Stimulated activated CD8-positive, alpha-beta memory T cell treated with anti-CD3 and anti-CD28 coated beads, Interleukin-15, amount 100 ng/mL, for 1 hour (primary cell): ENCODE measurements at regions not wholly inside any gene's neighbourhood (a gene's known extent, or its start where the extent isn't known, plus 50 kb on each side); places are given as distances from the start of the nearest gene placed in this dataset.
"Not testable (repeated sequence)": the region's sequence is repeated elsewhere in the genome, so short reads cannot be mapped to it uniquely, and the experiment has no call there.

Source experiments
- DNase-seq: peaks from one replicate; pipeline ENCODE4 v3.0.0-alpha.2; 2020; ENCODE audit warnings: low read depth

DNA sequence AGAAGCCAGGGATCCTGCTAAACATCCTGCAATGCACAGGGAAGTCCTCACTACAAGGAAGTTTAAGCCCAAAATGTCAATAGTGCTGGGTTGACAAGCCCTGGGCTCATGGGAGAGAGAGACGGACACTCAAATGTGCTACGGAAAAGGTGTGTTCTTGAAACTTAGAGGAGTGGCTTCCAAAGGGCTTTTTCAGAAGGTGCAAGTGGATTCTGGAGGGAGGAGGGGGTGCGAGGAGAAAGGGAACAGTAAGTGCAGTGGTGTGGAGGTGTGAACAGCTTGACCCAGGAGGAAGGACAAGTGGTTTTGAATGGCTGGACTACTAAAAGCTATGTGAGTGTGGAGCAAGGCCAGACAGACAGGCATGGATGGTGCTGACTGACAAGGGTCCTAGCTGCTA, 50.4 kb upstream of the CECR2 start:
- no peak for DNase-seq

DNA sequence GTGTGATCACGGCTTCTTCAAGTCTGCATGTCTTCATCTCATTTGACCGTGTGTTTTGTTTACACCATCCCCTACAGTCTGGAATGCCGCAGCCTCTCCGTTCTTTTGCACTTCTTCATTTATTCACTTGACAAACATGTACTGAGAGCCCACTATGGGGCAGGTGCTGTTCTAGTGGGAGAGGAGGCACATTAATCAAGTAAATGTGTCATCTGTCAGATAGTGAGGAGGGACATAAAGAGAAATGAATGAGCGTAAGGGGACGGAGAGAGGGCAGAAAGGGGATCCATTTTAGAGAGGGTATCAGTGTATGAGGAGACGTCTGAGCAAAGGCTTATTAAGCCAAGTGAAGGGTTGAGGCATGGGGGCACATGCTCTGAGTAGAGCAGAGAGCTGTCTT, 54.0 kb upstream of the CECR2 start:
- no peak for DNase-seq

DNA sequence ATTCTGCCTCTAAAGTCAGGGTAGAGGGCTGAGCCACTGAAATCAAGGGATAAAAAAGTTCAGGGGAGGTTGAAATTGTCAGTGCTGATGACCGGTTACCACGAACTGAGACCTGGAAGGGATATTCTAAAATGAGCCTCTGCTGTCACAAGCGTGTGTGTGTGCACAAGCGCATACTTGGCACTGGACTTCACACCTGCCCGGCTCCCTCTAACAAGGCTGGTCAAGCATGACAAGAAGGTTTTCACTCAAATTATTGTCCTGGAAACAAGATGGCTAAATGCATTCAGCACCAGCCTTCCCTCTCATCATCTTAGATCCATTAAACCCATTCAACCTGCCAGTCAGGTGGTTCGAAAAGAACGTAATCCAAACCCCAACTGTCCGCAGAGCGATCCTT, 54.8 kb upstream of the CECR2 start:
- DNase-seq: no peak

DNA sequence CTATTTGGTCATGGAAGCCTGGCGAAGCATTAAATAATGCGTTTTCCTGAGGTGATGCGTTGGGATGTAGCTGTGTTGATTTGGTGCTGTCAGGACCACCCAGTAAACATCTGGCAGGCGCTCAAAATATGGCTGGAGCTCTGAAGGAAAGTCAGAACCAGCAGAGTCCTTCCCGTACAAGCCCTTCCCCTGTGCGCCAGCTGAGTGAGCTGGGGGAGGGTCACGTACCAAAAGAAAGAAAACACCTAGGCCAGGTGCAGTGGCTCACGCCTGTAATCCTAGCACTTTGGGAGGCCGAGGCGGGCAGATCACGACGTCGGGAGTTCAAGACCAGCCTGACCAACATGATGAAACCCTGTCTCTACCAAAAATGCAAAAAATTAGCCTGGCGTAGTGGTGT, 55.6 kb upstream of the CECR2 start:
- no peak for DNase-seq

DNA sequence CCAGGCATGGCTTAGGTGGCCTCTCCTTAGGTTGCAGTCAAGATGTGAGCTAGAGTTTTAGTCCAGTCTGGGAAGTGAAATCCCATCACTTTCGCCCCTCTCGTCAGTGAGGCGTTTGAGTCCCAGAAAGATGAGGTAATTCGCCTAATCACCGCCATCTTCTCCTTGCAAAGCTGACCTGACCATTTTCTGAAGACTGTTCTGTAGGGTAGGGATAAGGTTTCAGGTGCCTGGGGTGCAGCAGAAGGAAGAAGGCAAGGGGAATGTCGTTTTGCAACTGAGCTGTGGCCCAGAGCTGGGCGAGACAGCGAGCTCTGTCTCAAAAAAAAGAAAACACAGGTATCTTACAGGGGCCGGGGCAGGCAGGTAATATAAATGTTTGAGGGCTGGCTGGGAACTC, 61.7 kb upstream of the CECR2 start:
- no peak for DNase-seq

DNA sequence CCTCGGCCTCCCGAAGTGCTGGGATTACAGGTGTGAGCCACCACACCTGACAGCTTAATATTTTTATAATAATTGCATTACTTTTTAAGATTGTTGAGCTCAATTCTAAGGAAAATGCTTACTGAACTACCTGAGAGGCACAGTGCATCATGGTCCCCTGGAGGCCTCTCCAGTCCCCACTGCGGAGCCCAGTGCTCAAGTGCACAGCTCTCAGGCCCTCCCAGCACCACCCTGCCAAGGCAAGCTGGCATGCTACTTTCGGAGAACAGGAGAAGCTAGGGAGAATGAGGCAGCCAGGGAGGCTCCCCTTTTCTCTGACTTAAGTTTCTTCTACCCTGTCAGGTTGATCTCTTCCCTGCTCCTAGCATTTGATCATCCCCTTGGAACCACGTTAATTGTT, 64.2 kb upstream of the CECR2 start:
- DNase-seq: no peak

DNA sequence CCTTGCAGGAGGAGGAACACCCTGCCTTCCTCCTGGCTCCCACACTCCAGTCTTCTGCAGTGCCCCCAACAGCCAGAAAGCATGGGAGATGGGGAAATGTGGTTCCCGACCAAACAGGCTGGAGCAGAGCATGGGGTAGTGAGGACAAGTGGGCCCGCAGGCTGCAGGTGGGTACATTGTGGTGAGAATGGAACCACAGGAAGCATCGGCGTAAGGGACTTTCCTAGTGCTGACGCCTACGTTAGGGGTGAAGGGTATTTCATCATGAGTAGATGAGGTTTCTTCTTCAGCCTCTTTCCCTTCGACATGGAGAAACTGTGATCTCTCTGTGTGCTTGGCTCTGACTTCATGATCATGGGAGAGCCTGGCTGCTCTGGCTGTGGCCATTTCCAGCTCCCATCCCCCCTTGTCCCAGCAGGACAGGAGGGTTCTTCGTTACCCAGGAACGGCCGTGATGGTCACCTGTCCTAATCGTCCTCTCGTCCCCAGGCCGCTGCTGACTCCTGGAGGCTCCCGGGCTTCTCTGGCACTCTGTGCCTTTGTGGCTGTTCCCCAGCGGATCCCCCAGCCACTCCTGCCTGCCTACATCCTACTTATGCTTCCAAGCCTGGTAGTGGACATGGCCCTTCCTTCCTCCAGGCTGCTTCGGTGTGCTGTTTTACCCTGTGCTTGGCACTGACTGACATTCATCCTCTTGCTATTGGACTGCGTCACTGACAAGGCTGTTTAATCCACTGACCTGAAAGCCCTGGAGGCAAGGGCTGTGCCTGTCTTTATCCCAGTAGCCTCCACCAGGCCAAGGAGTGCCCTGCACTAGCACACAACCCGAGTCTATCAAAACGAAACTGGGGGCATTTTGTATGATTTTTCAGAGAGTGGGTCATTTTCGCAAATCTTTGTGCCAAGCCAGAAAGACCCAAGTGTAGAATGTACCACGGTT, 65.2 kb upstream of the CECR2 start:
- DNase-seq: peak; percentile 20

DNA sequence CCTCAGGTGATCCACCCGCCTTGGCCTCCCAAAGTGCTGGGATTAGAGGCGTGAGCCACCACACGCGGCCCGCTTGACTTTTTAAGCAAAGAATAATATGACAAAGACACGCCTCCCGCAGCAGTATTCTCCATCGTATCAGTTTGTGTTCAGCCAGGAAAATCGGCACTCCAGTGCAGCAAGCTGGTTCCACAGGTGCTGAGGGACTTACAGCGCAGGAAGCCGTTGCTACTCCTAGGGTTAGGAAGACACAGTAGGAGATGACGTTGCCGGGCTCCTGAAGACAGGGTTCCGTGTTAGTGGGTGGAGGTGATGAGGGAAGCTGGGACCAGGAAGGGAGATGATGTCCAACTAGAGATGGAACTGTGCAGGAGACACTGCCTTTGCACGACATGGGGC, 65.8 kb upstream of the CECR2 start:
- no peak for DNase-seq

DNA sequence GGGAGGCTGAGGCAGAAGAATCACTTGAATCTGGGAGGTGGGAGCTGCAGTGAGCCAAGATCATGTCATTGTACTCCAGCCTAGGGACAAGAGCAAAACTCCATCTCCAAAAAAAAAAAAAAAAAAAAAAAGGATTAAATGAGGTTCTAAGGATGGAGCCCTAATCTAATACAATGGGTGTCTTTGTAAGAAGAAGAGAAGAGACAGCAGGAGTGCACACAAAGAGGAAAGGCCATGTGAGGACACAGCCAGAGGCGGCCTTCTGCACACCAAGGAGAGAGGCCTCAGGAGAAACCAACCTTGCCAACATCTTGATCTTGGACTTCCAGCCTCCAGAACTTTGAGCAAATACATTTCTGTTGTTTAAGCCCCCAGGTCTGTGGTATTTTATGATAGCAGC, 66.6 kb upstream of the CECR2 start:
- DNase-seq: no peak

DNA sequence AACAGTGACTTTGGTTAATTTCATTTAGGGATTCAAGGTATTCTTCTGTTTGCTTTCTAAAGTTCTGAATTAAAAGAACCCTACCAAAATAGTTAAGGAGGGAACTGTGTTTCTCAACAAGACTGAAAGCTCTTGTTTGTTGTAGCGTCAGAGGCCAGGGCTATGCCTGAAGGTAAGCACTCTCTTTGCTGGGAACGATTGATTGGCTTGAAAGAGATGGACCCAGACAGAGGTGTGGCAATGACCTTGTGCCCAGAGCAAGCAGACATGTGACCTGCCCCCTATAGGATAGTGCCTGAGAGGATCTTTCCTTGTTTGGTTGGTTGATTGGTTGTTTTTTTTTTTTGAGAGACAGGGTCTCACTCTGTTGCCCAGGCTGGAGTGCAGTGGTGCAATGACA, 68.3 kb upstream of the CECR2 start:
- DNase-seq: no peak

DNA sequence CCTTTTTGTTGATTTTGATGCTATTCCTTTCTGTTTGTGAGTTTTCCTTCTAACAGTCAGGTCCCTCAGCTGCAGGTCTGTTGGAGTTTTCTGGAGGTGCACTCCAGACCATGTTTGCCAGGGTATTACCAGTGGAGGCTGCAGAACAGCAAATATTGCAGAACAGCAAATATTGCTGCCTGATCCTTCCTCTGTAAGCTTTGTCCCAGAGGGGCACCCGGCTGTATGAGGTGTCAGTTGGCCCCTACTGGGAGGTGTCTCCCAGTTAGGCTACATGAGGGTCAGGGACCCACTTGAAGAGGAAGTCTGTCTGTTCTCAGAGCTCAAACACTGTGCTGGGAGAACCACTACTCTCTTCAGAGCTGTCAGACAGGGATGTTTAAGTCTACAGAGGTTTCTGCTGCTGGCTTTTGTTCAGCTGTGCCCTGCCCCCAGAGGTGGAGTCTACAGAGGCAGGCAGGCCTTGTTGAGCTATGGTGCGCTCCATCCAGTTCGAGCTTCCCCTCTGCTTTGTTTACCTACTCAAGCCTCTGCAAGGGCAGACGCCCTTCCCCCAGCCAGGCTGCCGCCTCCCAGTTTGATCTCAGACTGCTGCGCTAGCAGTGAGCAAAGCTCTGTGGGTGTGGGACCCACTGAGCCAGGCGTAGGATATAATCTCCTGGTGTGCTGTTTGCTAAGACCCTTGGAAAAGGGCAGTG, 70.3 kb upstream of the CECR2 start:
- not testable (repeated sequence) for DNase-seq

DNA sequence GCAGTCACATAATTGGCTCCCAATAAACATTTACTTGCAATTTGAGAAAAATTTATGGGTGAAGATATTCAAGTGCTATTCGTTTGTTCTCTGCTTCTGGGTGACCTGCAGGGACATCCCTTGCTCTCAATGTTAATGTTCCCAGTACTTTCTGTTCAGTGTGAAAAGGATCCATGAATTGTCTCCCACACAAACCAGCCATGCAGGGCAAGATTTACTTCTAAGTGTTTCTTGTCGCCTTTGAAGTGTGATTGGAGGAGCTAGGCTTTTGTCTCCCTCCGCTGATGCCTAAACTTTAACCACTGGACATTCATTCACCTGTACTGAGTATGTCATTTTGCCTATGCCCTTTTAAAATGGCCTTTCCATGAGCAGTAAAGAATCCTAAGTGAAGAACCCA, 66.4 kb upstream of the ADA2 start:
- DNase-seq: no peak

DNA sequence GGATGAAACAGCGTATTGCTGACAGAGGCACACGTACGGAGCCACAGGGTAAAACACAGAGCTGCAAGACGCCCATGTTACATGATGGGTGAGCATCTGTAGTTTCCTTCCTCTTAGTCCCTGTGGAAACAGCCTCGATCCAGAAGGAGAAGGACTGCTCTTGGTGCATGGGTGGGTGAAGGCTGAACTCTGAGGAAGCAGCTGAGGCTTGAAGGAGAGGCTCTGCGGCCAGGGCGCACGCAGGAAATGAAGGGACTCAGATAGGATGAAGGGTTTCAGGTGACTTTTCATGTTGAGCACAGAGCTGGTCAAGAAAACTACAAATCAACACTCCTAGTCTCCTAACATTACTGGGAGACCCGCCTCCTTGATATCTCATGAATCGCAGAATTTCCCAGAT, 65.7 kb upstream of the ADA2 start:
- DNase-seq: no peak

DNA sequence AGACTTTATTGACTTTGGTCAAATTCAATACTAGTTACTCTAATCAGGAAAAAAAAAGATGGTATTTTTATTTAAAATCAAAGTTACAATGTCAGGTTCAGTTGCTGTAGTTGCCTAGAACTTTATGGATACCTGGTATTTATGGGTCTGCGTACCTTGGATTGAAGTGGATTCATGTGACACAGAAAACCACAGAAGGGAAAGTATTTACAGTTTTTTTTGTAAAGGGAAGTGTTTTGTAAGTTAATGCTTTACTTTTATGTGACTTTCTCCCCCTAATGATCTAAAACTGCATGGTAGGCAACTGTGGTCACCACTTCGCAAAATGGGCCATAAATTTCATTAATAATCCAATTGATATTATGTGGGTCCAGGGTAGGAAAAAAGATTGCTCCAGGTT, 65.2 kb upstream of the ADA2 start:
- no peak for DNase-seq

DNA sequence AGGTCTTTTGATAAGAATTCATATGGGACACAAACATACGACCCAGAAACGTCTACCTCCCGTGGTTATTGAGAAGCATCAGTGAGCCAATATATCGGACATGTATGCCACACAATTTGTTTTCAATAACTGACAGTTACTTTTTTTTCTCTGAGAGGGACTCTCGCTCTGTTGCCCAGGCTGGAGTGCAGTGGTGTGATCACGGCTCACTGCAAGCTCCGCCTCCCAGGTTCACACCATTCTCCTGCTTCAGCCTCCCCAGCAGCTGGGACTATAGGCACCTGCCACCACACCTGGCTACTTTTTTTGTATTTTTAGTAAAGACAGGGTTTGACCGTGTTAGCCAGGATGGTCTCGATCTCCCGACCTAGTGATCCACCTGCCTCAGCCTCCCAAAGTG, 64.6 kb upstream of the ADA2 start:
- DNase-seq: not testable (repeated sequence)

DNA sequence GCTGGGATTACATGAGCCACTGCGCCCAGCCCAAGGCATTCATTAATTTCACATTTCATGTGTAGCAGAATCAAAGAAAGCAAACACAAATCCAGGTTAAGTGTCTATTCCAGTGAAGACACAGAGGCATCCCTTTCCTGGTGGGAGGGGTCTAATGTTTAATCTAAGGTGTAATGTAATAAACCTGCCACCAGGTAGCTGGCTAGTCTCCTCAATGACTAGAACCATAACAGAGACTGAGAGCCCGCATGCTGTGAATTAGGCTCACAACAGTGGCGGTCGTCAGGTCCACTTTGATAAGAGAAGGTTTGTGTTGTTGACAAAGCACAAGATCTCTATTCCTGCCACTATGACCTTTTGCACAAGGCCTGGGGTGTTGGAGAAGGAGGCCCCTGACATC, 64.2 kb upstream of the ADA2 start:
- no peak for DNase-seq

DNA sequence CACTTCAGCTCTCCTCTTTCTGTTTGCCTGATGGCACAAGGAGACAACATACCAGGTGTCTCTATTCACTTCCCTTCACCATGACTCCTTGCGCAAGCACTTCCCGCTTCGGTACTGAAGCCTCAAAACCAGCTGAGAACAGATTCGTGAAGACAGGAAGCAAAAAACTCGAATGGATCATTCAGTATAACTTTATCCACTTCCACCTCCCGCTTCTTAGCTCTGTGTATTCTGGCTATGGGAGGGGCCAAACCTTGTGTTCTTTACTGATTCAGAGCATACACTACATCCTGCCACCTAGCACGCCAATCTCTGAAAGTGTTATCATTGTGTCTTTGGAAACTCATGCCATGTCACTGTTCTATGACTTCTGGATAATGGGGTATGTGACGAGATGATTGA, 62.2 kb upstream of the ADA2 start:
- no peak for DNase-seq

DNA sequence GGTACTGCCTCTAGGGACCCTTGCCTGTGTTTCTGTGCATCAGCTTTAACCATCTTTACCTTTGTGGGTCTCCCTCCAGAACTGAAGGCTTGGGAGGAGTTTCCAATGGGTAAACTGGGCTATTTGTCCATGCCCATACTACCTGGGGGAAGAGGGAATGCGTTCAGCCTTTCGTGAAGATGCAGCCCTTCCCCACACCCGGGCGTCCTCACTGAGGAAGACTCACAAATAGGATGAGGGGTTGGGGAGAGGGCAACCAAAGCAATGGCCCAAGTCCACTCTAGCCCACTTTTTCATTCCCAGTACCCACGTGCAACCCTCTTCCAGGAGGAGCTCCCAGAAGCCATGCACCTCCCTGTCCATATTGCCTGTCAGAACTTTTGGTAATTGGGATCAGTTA, 61.8 kb upstream of the ADA2 start:
- DNase-seq: no peak

DNA sequence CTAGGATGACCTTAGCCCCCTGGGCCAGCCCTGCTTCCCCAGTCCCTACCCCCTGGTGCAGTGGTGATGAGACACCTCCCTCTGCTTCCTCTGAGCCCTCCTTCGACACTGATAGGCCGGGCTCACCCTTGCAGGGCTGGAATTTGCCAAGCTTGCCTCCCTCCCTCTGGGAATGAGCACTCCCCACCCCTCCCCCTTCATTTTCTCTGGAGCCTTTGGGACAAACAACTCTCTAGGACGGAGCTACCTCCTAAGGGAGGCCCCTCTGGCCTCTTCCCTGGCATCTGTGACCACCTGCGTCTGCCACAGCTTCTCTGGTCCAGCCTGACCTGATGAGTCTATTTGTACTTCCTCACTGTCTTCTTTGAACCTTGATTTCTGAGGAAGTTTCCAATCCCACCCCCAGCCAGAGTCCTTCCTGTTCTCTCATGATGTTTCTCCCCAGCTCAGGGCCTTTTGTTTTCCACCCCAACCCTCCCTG, 53.3 kb upstream of the ADA2 start:
- no peak for DNase-seq

DNA sequence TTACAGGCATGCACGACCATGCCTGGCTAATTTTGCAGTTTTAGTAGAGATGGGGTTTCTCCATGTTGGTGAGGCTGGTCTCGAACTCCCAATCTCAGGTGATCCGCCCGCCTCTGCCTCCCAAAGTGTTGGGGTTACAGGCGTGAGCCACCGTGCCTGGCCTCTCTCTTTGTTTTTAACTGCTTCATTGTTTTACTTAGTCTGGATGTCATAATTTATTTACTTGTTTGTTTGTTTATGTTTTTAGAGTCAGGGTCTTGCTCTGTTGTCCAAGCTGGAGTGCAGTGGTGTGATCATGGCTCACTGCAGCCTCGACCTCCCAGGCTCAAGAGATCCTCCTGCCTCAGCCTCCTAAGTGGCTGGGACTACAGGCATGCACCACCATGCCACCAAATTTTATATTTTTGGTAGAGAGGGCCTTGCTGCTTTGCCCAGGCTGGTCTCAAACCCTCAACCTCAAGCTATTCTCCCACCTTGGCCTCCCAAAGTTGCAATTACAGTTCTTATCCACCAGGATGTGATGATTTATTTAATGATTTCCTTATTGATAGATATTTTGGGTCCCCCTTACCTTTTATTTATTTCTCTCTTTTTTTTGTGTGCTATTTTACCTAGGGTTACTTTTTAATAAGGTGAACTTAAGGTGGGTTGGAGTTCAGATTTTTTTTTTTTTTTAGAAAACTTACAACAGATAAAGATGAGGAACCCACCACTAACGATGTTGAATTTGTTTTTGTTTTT, 52.6 kb upstream of the ADA2 start:
- no peak for DNase-seq

DNA sequence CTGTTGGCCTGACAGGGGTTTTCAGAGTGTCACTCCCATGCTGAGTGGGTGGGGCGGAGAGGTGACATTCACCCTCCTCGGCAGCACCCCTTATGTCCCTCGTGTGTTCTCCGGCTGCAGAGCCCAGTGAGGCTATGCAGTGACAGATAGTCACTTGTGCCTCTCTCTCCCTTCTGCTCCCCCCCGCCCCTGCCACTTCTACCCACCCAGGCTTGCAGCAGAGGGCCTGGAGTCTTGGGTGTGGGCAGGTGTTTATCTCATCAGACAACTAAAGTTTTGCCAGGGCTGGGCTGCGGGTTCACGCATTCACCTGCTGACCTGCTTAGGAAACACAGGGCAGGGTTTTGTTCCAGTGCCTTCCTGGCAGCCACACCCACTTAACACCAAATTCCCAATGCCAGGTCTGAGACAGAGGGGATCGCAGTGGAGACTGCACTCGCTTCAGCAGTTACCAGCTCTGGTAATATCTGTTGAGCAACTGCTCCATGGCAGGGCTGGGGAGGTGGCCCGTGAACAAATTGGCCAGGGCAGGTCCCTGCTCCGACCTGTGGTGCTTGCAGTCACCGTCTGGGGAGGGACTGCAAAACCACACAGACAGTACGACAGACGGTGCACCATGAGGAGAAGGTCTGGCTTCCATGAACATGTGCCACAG, 50.5 kb upstream of the ADA2 start:
- no peak for DNase-seq

DNA sequence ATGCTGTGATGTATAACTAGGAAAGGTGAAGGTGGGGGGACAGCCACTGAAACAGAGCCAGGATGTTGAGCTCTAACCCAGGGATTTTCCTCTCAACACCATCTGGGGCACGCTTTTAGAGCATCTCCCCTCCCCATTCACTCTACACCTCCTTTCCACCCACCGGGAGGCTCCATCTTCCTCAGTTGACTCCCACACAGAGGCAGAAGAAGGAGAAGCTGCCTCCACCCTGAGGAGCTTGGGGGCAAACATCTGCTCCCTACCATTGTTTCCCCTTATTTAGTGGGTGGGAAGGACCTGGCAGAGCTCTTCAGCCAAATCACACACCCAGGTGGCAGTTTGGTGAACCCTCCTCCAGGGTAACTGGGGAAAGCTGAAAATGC, 50.0 kb upstream of the ADA2 start:
- DNase-seq: no peak
